Nephron progenitor cell (in vitro differentiated cells): ENCODE measurements at regions not wholly inside any gene's neighbourhood (a gene's known extent, or its start where the extent isn't known, plus 50 kb on each side); places are given as distances from the start of the nearest gene placed in this dataset.

ENCODE experiments used
- DNase-seq: peaks from one replicate; pipeline ENCODE4 v3.0.0; 2021
- H3K27ac Mint-ChIP-seq: 2 replicates; pipeline ENCODE4 v1.8.0; 2021; ENCODE audit warnings: mild to moderate bottlenecking, moderate library complexity, mixed read lengths
- H3K27me3 Mint-ChIP-seq: 2 replicates; pipeline ENCODE4 v1.8.0; 2021; ENCODE audit warnings: mild to moderate bottlenecking, low read depth, mixed read lengths; ENCODE audit not compliant: poor library complexity
- H3K36me3 Mint-ChIP-seq: 2 replicates; pipeline ENCODE4 v1.8.0; 2021; ENCODE audit warnings: low read depth, mixed read lengths
- H3K4me1 Mint-ChIP-seq: 2 replicates; pipeline ENCODE4 v1.8.0; 2021; ENCODE audit warnings: mixed read lengths
- H3K4me3 Mint-ChIP-seq: 2 replicates; pipeline ENCODE4 v1.8.0; 2021; ENCODE audit warnings: mild to moderate bottlenecking, moderate library complexity, mixed read lengths
- H3K9me3 Mint-ChIP-seq: 2 replicates; pipeline ENCODE4 v1.8.0; 2021; ENCODE audit warnings: mild to moderate bottlenecking, moderate library complexity, mixed read lengths
- TF ChIP-seq, protein P1 (sequence below): fragments of 200-600 bp; sonication (generic); IDR thresholded peaks from 2 replicates; pipeline ENCODE4 v1.5.0; 2021; ENCODE audit warnings: antibody characterized with exemption

GRCh38 chr1:58895559-58896145, 111.8 kb upstream of the JUN start:
- Mint-ChIP-seq H3K27me3 (no peaks in the 10 kb centered on the region), H3K4me1 (peaks cover 72% of the 10 kb centered on the region), H3K4me3 (no peak overlapping the region), H3K36me3 (no peaks in the 10 kb centered on the region), H3K27ac (peak overlapping the region; percentile 64), H3K9me3 (no peaks in the 10 kb centered on the region)
- DNase-seq: no peak
- TF ChIP-seq, protein P1, sequence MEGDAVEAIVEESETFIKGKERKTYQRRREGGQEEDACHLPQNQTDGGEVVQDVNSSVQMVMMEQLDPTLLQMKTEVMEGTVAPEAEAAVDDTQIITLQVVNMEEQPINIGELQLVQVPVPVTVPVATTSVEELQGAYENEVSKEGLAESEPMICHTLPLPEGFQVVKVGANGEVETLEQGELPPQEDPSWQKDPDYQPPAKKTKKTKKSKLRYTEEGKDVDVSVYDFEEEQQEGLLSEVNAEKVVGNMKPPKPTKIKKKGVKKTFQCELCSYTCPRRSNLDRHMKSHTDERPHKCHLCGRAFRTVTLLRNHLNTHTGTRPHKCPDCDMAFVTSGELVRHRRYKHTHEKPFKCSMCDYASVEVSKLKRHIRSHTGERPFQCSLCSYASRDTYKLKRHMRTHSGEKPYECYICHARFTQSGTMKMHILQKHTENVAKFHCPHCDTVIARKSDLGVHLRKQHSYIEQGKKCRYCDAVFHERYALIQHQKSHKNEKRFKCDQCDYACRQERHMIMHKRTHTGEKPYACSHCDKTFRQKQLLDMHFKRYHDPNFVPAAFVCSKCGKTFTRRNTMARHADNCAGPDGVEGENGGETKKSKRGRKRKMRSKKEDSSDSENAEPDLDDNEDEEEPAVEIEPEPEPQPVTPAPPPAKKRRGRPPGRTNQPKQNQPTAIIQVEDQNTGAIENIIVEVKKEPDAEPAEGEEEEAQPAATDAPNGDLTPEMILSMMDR: no peak

DNA sequence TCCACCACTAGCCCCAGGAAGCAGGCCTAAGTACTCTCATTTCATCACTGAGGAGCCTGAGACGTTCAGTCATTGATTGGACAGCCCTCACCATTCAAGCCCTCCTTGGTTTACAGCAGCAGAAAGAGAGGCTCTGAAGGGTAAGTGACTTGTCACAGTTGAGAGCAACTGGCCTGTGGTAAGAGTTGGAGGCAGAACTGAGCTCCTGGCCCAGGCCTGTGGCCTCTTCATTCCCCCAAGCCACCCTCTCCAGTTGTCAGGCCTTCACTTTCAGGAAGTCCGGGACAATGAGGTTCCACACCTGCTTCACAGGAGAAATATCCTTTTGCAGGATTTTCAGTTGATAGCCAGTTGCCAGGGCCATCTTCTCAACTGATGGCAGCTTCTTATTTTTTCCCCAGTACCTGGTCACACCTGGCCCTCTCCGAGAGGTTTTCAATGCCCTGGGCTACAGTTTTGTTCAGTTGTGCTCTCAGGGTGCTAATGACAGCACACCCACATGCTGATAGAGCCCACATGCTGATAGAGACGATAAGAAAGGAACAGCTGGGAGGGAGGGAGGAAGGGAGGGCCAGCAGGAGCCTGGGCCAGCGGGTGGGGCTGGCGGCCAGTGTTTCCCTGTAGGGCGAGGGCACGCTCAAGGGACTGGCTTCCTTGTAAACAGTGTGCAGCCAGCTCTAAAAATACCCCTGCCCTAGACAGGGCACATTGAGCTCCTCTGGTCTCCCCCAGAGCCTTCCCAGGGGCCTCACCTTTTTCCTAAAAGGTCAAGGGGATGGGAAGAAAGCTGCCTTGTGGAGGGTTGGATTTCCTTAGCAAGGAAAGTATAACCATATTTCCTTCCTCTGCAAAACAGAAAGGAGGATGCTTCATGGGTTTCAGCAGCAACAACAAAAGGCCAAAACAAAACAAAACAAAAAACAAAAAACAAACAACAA, 112.7 kb upstream of the JUN start:
- DNase-seq: no peak
- H3K27ac Mint-ChIP-seq: no peak overlapping the region
- peaks cover 78% of the 10 kb centered on the region for H3K4me1 Mint-ChIP-seq
- no peaks in the 10 kb centered on the region for H3K36me3 Mint-ChIP-seq
- no peak overlapping the region for H3K4me3 Mint-ChIP-seq
- no peaks in the 10 kb centered on the region for H3K27me3 Mint-ChIP-seq
- no peaks in the 10 kb centered on the region for H3K9me3 Mint-ChIP-seq
- TF ChIP-seq, protein P1: no peak

- H3K9me3 Mint-ChIP-seq: no peaks in the 10 kb centered on the region
- peak; percentile 50 for DNase-seq
- peak overlapping the region; percentile 91 for H3K27ac Mint-ChIP-seq
- H3K4me3 Mint-ChIP-seq: no peak overlapping the region
- H3K4me1 Mint-ChIP-seq: peaks cover 72% of the 10 kb centered on the region
- TF ChIP-seq, protein P1: no peak
- peaks cover 9% of the 10 kb centered on the region for H3K27me3 Mint-ChIP-seq
- no peaks in the 10 kb centered on the region for H3K36me3 Mint-ChIP-seq
Observed at GRCh38 chr1:58898739-58899586, 115.1 kb upstream of the JUN start.

DNA sequence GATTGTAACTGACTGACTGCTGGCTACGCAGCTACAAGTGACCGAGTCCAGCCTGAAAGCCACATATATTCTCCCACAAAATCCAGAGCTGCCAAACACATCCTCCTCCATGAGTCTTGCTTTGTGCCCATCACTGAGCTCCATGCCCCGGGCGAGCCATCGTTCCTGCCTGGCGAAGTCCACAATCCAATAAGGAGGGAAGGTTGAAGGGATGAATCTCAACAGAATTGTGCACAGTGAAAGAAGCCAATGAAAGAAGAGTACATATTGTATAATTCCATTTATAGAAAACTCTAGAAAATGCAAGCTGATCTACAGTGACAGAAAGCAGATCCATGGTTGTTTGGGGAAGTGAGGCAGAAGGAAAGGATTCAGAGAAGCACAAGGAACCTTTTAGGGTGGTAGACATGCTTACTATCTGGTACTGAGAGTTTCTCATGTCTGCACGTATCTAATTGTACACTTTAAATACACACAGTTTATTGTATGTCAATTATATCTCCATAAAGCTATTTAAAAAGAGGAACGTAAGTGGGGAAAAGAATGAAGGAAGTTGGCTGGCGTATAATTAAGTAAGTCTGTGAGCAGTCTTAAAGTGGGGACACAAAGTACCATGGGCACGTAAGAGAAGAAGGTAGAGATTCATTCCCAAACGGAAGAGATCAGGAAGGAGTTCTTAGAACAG, 115.9 kb upstream of the JUN start:
- Mint-ChIP-seq H3K27ac (no peak overlapping the region), H3K9me3 (no peaks in the 10 kb centered on the region), H3K36me3 (no peaks in the 10 kb centered on the region), H3K4me1 (peaks cover 79% of the 10 kb centered on the region), H3K4me3 (no peak overlapping the region), H3K27me3 (peaks cover 9% of the 10 kb centered on the region)
- TF ChIP-seq, protein P1: no peak
- DNase-seq: no peak

DNA sequence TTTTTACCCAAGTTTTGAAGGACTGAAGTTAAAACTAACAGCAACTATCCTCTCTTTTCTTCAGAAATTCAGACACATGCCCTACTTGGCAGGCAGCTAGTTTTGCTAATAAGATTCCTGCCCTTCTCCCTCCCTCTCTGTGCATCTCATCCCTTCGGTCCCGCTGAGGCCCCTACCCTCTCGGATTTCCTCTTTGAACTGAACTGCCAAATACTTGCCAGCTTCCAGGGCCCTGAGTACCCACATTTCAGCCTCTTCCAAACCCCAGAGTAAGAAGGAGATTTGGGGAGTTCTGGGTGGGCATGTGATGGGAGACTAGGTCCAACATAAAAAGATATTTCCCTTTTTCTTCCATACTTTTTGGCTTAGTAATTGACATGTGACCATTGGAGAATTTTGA, 116.5 kb upstream of the JUN start:
- no peak for DNase-seq
- Mint-ChIP-seq H3K4me3 (no peak overlapping the region), H3K4me1 (peaks cover 80% of the 10 kb centered on the region), H3K27ac (no peak overlapping the region), H3K9me3 (no peaks in the 10 kb centered on the region), H3K36me3 (no peaks in the 10 kb centered on the region), H3K27me3 (peaks cover 9% of the 10 kb centered on the region)
- TF ChIP-seq, protein P1: no peak
